Fibroblast of lung (primary cell): ENCODE measurements at regions not wholly inside any gene's neighbourhood (a gene's known extent, or its start where the extent isn't known, plus 50 kb on each side); places are given as distances from the start of the nearest gene placed in this dataset.

Source experiments
- CTCF ChIP-seq, 2 donors: IDR thresholded peaks in 1 of 2; conservative IDR thresholded peaks in 1 of 2; 1 replicate in 1 of 2; 2 replicates in 1 of 2; pipeline ENCODE4 v1.5.1; 2011 to 2012; ENCODE audit warnings: low read length in 2 of 2, control low read depth in 1 of 2, inconsistent platforms in 1 of 2, low read depth in 1 of 2, mild to moderate bottlenecking in 1 of 2
- EZH2 ChIP-seq: IDR thresholded peaks from 2 replicates; pipeline ENCODE4 v1.5.1; 2012; ENCODE audit warnings: low read length, control low read depth, mild to moderate bottlenecking; ENCODE audit errors: missing control alignments

GRCh38 chr12:45644541-45644940 lies 85.0 kb upstream of the ARID2 start:
- TF ChIP-seq CTCF (conservative IDR thresholded peaks at IDR 0.05 in 1 of 2, IDR thresholded peaks at IDR 0.05 in 1 of 2; ENCODE audit: low read depth in 1 of 2, low read length in 2 of 2) (no peak), EZH2 (no peak)
